ENCODE measurements at regions not wholly inside any gene's neighbourhood (a gene's known extent, or its start where the extent isn't known, plus 50 kb on each side); places are given as distances from the start of the nearest gene placed in this dataset.

DNA sequence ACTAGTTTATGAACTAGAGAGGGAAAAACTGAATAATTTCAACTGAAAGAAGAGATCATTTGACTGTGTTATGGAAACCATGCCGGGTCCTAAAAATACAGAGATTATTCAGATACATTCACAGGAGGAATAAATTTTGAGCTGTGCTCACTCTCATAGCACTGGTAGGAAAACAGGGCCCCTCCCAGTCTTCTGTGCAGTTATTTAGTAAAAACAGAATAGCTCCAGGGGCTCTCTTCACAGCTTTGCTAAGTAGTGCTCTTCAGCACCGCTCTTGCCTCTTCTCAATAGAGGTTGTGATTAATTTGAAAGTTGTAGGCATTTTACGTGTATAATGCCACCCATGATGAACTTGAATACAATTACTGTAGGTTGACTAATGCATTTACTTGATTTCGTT, 435.9 kb upstream of the PDE3A start:
- Histone ChIP-seq H3K9me3 (no peaks in the 10 kb centered on the region), H3K27ac (no peak overlapping the region), H3K27me3 (no peaks in the 10 kb centered on the region), H3K36me3 (no peaks in the 10 kb centered on the region), H3K4me1 (no peaks in the 10 kb centered on the region), H3K4me3 (no peak overlapping the region)
- 90 to 93% methylated on average over 4 of the region's 4 CpGs for WGBS, 2 donors
- ATAC-seq, result no peak
- no peak for DNase-seq
- intact Hi-C loops (cut with DNase I), result no loop called here
- TF ChIP-seq CTCF (IDR thresholded peaks at IDR 0.05), result no peak

DNA sequence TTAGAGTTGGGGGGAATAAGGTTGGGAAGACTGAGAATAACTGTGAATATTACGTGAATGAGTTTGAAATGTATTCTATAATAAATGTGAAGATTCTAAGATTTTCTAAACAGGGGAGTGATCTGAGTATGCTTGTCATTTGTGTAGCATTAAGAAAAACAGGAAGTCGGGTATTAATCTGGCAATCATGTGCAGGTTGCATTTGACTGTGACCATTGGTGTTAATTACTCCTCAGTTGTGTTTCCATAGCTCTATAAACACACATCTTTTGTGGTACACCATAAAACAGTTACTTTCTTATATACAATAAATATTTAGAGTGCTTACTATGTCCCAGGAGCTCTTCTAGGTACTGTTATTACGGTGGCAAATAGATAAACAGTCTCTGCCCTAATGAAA, 434.4 kb upstream of the PDE3A start:
- Histone ChIP-seq H3K4me3 (no peak overlapping the region), H3K27ac (no peak overlapping the region), H3K36me3 (no peaks in the 10 kb centered on the region), H3K9me3 (no peaks in the 10 kb centered on the region), H3K4me1 (no peaks in the 10 kb centered on the region), H3K27me3 (no peaks in the 10 kb centered on the region)
- TF ChIP-seq CTCF (IDR thresholded peaks at IDR 0.05), result no peak
- intact Hi-C loops (cut with DNase I), result no loop called here
- no peak for ATAC-seq
- no peak for DNase-seq
- 89 to 93% methylated on average over 3 of the region's 3 CpGs for WGBS, 2 donors

DNA sequence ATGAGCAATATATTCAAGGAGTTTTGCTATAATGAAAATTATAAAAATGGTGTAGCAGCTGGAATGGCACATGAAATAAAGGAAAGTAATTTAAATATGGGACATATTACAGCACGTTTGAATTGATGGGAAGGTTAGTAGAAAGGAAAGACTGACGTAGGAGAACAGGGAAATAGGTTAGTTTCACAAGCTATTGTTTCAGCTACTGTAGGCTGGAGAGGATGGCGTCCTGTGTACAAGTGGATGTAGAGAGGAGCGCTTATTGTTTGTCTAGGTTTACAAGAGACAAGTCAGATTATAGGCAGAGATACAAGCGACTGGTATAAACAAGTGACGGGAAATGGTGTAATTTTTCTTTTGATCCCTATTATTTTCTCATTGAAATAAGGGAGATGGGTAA, 431.2 kb upstream of the PDE3A start:
- Histone ChIP-seq H3K4me1 (no peaks in the 10 kb centered on the region), H3K27me3 (no peaks in the 10 kb centered on the region), H3K4me3 (no peak overlapping the region), H3K27ac (no peak overlapping the region), H3K9me3 (no peaks in the 10 kb centered on the region), H3K36me3 (no peaks in the 10 kb centered on the region)
- 81 to 82% methylated on average over 6 of the region's 6 CpGs for WGBS, 2 donors
- DNase-seq, result no peak
- intact Hi-C loops (cut with DNase I), result no loop called here
- no peak for ATAC-seq
- no peak for TF ChIP-seq CTCF (IDR thresholded peaks at IDR 0.05)

GRCh38 chr12:19938031-19938430, 430.3 kb upstream of the PDE3A start:
- no peak for TF ChIP-seq CTCF (IDR thresholded peaks at IDR 0.05)
- no peak for ATAC-seq
- 66 to 86% methylated on average over 2 of the region's 2 CpGs for WGBS, 2 donors
- no peak for DNase-seq
- H3K4me3 ChIP-seq, result no peak overlapping the region
- H3K27me3 ChIP-seq, result no peaks in the 10 kb centered on the region
- intact Hi-C loops (cut with DNase I), result no loop called here
- no peaks in the 10 kb centered on the region for H3K4me1 ChIP-seq
- H3K27ac ChIP-seq, result no peak overlapping the region
- H3K36me3 ChIP-seq, result no peaks in the 10 kb centered on the region
- H3K9me3 ChIP-seq, result no peaks in the 10 kb centered on the region

DNA sequence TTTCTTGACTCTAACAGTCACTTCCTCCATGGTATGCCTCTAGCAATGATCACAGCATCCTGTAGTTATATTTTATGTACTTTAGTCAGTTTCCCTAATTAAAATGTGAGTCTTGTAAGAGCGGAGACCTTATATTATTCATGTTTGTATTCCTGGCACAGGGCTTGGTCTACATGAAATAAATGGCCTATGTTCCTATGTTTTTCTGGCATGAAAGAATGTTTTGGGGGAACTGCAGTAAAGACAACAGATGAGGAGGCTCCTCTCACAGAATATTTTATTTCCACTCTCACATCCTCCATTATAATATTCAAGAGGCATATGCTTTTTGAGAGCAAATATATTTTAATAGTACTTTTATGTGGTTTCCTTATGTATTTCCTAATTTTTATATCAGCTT, 429.8 kb upstream of the PDE3A start:
- no peak overlapping the region for H3K27ac ChIP-seq
- no peaks in the 10 kb centered on the region for H3K27me3 ChIP-seq
- no peaks in the 10 kb centered on the region for H3K36me3 ChIP-seq
- no peaks in the 10 kb centered on the region for H3K4me1 ChIP-seq
- no peak overlapping the region for H3K4me3 ChIP-seq
- WGBS, 2 donors, result 84 to 98% methylated on average over 1 of the region's 1 CpG
- no peak for DNase-seq
- no peak for ATAC-seq
- intact Hi-C loops (cut with DNase I), result no loop called here
- TF ChIP-seq CTCF (IDR thresholded peaks at IDR 0.05), result no peak
- no peaks in the 10 kb centered on the region for H3K9me3 ChIP-seq

Data from heart right ventricle (tissue), 16 donors.